H9 (cell line): ENCODE measurements at regions not wholly inside any gene's neighbourhood (a gene's known extent, or its start where the extent isn't known, plus 50 kb on each side); places are given as distances from the start of the nearest gene placed in this dataset.

Experiments used
- DNase-seq: peaks from one replicate; pipeline ENCODE4 v3.0.0-alpha.2; 2017
- H2AFZ ChIP-seq: one replicate; pipeline ENCODE4 v1.6.1; 2013; ENCODE audit warnings: mild to moderate bottlenecking, low read length, control low read depth, moderate library complexity
- H2AK5ac ChIP-seq: 2 replicates; pipeline ENCODE4 v1.6.1; 2013; ENCODE audit warnings: low read length, control low read depth, mixed read lengths; ENCODE audit not compliant: insufficient read length
- H2BK120ac ChIP-seq: one replicate; pipeline ENCODE4 v1.6.1; 2013; ENCODE audit warnings: low read depth, mild to moderate bottlenecking, low read length, control low read depth, inconsistent platforms; ENCODE audit not compliant: poor library complexity, severe bottlenecking
- H2BK12ac ChIP-seq: 2 replicates; pipeline ENCODE4 v1.6.1; 2013; ENCODE audit warnings: low read length, control low read depth, mixed read lengths, low read depth; ENCODE audit not compliant: insufficient read length
- H2BK15ac ChIP-seq: 2 replicates; pipeline ENCODE4 v1.6.1; 2013; ENCODE audit warnings: low read depth, low read length, control low read depth
- H2BK20ac ChIP-seq: one replicate; pipeline ENCODE4 v1.6.1; 2013; ENCODE audit warnings: low read depth, mild to moderate bottlenecking, low read length, control low read depth, inconsistent platforms; ENCODE audit not compliant: poor library complexity, severe bottlenecking
- H2BK5ac ChIP-seq: 2 replicates; pipeline ENCODE4 v1.6.1; 2013; ENCODE audit warnings: low read length, control low read depth, mixed read lengths; ENCODE audit not compliant: insufficient read length
- H3K14ac ChIP-seq: 2 replicates; pipeline ENCODE4 v1.6.1; 2013; ENCODE audit warnings: low read length, control low read depth; ENCODE audit not compliant: insufficient read depth
- H3K18ac ChIP-seq: 2 replicates; pipeline ENCODE4 v1.6.1; 2013; ENCODE audit warnings: low read depth, mild to moderate bottlenecking, mixed read lengths, low read length, control low read depth; ENCODE audit not compliant: insufficient read length
- H3K23ac ChIP-seq: 2 replicates; pipeline ENCODE4 v1.6.1; 2013; ENCODE audit warnings: low read length, control low read depth, mixed read lengths, low read depth; ENCODE audit not compliant: insufficient read length
- H3K23me2 ChIP-seq: 2 replicates; pipeline ENCODE4 v1.6.1; 2013; ENCODE audit warnings: low read depth, mild to moderate bottlenecking, mixed read lengths, low read length, control low read depth; ENCODE audit not compliant: insufficient read length, poor library complexity, severe bottlenecking
- H3K27ac ChIP-seq: 2 replicates; pipeline ENCODE4 v1.5.1; 2013; ENCODE audit warnings: low read length, control low read depth, mixed read lengths, low read depth; ENCODE audit not compliant: insufficient read length
- H3K27me3 ChIP-seq: 2 replicates; pipeline ENCODE4 v1.6.1; 2013; ENCODE audit warnings: low read length, control low read depth, inconsistent platforms; ENCODE audit not compliant: insufficient read depth
- H3K4ac ChIP-seq: 2 replicates; pipeline ENCODE4 v1.6.1; 2013; ENCODE audit warnings: low read depth, mild to moderate bottlenecking, control low read depth, inconsistent platforms, low read length, moderate library complexity
- H3K4me1 ChIP-seq: 2 replicates; pipeline ENCODE4 v1.6.1; 2013; ENCODE audit warnings: low read length, control low read depth, inconsistent platforms; ENCODE audit not compliant: insufficient read depth
- H3K4me2 ChIP-seq: 2 replicates; pipeline ENCODE4 v1.6.1; 2013; ENCODE audit warnings: low read length, control low read depth, mixed read lengths; ENCODE audit not compliant: insufficient read length, insufficient read depth
- H3K56ac ChIP-seq: 2 replicates; pipeline ENCODE4 v1.6.1; 2013; ENCODE audit warnings: low read depth, mild to moderate bottlenecking, mixed read lengths, low read length, control low read depth; ENCODE audit not compliant: insufficient read length
- H3K79me1 ChIP-seq: 2 replicates; pipeline ENCODE4 v1.6.1; 2013; ENCODE audit warnings: low read depth, mild to moderate bottlenecking, moderate library complexity, low read length, control low read depth, inconsistent platforms; ENCODE audit not compliant: insufficient read depth, poor library complexity, severe bottlenecking
- H3K79me2 ChIP-seq: 2 replicates; pipeline ENCODE4 v1.6.1; 2013; ENCODE audit warnings: low read length, control low read depth, inconsistent platforms; ENCODE audit not compliant: insufficient read depth
- H3K9ac ChIP-seq: 2 replicates; pipeline ENCODE4 v1.6.1; 2013; ENCODE audit warnings: low read length, control low read depth, mixed read lengths; ENCODE audit not compliant: insufficient read length; ENCODE audit errors: extremely low read depth
- H3K9me3 ChIP-seq: one replicate; pipeline ENCODE4 v1.6.1; 2013; ENCODE audit warnings: low read depth, low read length, inconsistent platforms; ENCODE audit not compliant: control insufficient read depth
- H3T11ph ChIP-seq: one replicate; pipeline ENCODE4 v1.6.1; 2013; ENCODE audit warnings: mild to moderate bottlenecking, low read length, control low read depth, inconsistent platforms
- H4K20me1 ChIP-seq: one replicate; pipeline ENCODE4 v1.6.1; 2013; ENCODE audit not compliant: control insufficient read depth, insufficient read length, insufficient read depth
- H4K5ac ChIP-seq: 2 replicates; pipeline ENCODE4 v1.6.1; 2013; ENCODE audit warnings: low read depth, mild to moderate bottlenecking, mixed read lengths, low read length, control low read depth; ENCODE audit not compliant: insufficient read length
- H4K8ac ChIP-seq: replicated peaks from 2 replicates; pipeline ENCODE4 v1.6.1; 2013; ENCODE audit warnings: low read length, control low read depth, mixed read lengths, low read depth; ENCODE audit not compliant: insufficient read length
- H4K91ac ChIP-seq: 2 replicates; pipeline ENCODE4 v1.6.1; 2013; ENCODE audit warnings: low read depth, mild to moderate bottlenecking, moderate library complexity, mixed read lengths, low read length, control low read depth; ENCODE audit not compliant: insufficient read length
- H3K27ac Mint-ChIP-seq, 3 experiments: 2 replicates in 2 of 3; 3 replicates in 1 of 3; pipeline ENCODE4 v1.8.0; 2020 to 2021; ENCODE audit warnings: mixed read lengths in 3 of 3, mild to moderate bottlenecking in 1 of 3, moderate library complexity in 1 of 3
- H3K27me3 Mint-ChIP-seq: 2 replicates; pipeline ENCODE4 v1.8.0; 2021; ENCODE audit warnings: low read depth, mild to moderate bottlenecking, moderate library complexity, mixed read lengths
- H3K36me3 Mint-ChIP-seq, 3 experiments: 2 replicates in 2 of 3; 3 replicates in 1 of 3; pipeline ENCODE4 v1.8.0; 2020 to 2021; ENCODE audit warnings: low read depth in 3 of 3, mixed read lengths in 3 of 3; ENCODE audit not compliant: insufficient read depth in 1 of 3
- H3K4me1 Mint-ChIP-seq, 2 experiments: 2 replicates each; pipeline ENCODE4 v1.8.0; 2020; ENCODE audit warnings: mixed read lengths in 2 of 2
- H3K4me3 Mint-ChIP-seq, 2 experiments: 2 replicates in 1 of 2; 3 replicates in 1 of 2; pipeline ENCODE4 v1.8.0; 2020 to 2021; ENCODE audit warnings: mild to moderate bottlenecking in 2 of 2, mixed read lengths in 2 of 2, moderate library complexity in 1 of 2
- H3K9me3 Mint-ChIP-seq, 2 experiments: 2 replicates in 1 of 2; 3 replicates in 1 of 2; pipeline ENCODE4 v1.8.0; 2020; ENCODE audit warnings: mild to moderate bottlenecking in 2 of 2, mixed read lengths in 2 of 2, moderate library complexity in 1 of 2
- CTCF ChIP-seq: fragments of 200-600 bp; sonication (generic); conservative IDR thresholded peaks from 3 replicates; pipeline ENCODE4 v1.8.0; 2021; ENCODE audit warnings: antibody characterized with exemption, mild to moderate bottlenecking
- WGBS: extraction: QIAGEN DNeasy Blood & Tissue Kit; methylation state at CpG from one replicate; pipeline ENCODE4 v1.1.7; 2013; ENCODE audit warnings: missing lambda C conversion rate, low lambda C conversion rate, mixed read lengths; ENCODE audit not compliant: insufficient read length; ENCODE audit errors: extremely low coverage; 5-methylcytosine and 5-hydroxymethylcytosine counted together

DNA sequence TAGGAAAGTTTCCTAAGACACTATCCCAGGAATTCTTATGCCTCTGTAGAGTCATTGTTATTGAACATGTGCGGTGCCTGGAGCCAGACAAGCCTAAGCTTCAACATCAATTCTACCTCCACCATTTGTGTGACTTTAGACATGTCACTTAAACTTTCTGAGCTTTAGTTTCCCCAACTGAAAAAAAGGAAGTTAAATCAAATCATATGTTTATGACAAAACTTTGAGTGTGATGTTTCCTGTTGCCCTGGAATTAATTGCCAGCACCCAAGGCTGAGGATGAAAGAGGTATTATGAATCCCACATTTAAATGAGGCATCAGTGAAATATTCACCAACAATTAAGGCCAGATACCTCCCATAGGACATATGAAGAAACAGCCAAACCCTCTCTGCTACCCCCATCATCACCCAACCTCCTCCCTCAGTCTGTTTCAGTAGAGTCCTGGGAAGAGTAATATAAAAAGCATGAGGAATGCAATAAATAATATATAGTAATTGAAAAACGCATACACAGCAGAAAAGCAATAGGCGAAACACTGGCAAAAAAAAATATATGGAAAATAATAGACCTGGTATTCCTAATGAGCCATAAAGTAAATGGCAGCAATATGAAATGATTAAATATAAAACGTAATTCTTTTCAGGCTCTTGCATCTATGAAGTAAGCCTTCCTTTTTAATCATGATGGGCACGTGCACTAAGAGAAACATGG lies 182.0 kb upstream of the DCN start:
- Histone ChIP-seq H3K79me1 (no peaks in the 10 kb centered on the region), H3K27ac (no peak overlapping the region), H2AFZ (no peak overlapping the region), H3K9me3 (no peaks in the 10 kb centered on the region), H3K14ac (no peak overlapping the region), H3K4ac (no peak overlapping the region), H3K23me2 (no peaks in the 10 kb centered on the region), H4K5ac (no peak overlapping the region), H2AK5ac (no peak overlapping the region), H4K8ac (no peak overlapping the region), H2BK120ac (no peak overlapping the region), H2BK15ac (no peak overlapping the region), H3T11ph (no peak overlapping the region), H3K9ac (no peak overlapping the region), H4K20me1 (no peaks in the 10 kb centered on the region), H3K79me2 (no peaks in the 10 kb centered on the region), H3K23ac (no peak overlapping the region), H3K27me3 (no peaks in the 10 kb centered on the region), H3K4me1 (no peaks in the 10 kb centered on the region), H4K91ac (no peak overlapping the region), H3K18ac (no peak overlapping the region), H3K4me2 (no peak overlapping the region), H2BK12ac (no peak overlapping the region), H2BK20ac (no peak overlapping the region), H3K56ac (no peak overlapping the region), H2BK5ac (no peak overlapping the region)
- H3K4me1 Mint-ChIP-seq, result peaks cover 10 to 28% of the 10 kb centered on the region in 2 experiments
- no peaks in the 10 kb centered on the region for H3K9me3 Mint-ChIP-seq
- no peak for TF ChIP-seq CTCF
- no peak for DNase-seq
- WGBS, result no CpG with 5 or more reads among the region's 5 CpGs
- H3K27me3 Mint-ChIP-seq, result no peaks in the 10 kb centered on the region
- no peak overlapping the region for H3K27ac Mint-ChIP-seq
- H3K36me3 Mint-ChIP-seq, result no peaks in the 10 kb centered on the region
- H3K4me3 Mint-ChIP-seq, result no peak overlapping the region
